Mesenchymal stem cell (in vitro differentiated cells and primary cell): ENCODE measurements at regions not wholly inside any gene's neighbourhood (a gene's known extent, or its start where the extent isn't known, plus 50 kb on each side); places are given as distances from the start of the nearest gene placed in this dataset.

ENCODE experiments used
- DNase-seq: peaks from one replicate; pipeline ENCODE4 v3.0.0-alpha.2; 2013
- H2AFZ ChIP-seq: one replicate; pipeline ENCODE4 v1.6.1; 2013; ENCODE audit warnings: low read depth, mild to moderate bottlenecking, control low read depth, inconsistent platforms, low read length, moderate library complexity
- H2AK5ac ChIP-seq: 2 replicates; pipeline ENCODE4 v1.6.1; 2013; ENCODE audit warnings: low read length, moderate library complexity, mild to moderate bottlenecking, inconsistent platforms; ENCODE audit not compliant: severe bottlenecking
- H2BK120ac ChIP-seq: one replicate; pipeline ENCODE4 v1.6.1; 2013; ENCODE audit warnings: low read depth, mild to moderate bottlenecking, inconsistent platforms, low read length, moderate library complexity
- H2BK12ac ChIP-seq, 2 experiments: one replicate each; pipeline ENCODE4 v1.6.1; 2013; ENCODE audit warnings: inconsistent platforms in 2 of 2, low read length in 2 of 2, mild to moderate bottlenecking in 2 of 2, moderate library complexity in 2 of 2, control low read depth in 1 of 2
- H2BK15ac ChIP-seq: one replicate; pipeline ENCODE4 v1.6.1; 2013; ENCODE audit warnings: mild to moderate bottlenecking, low read depth, inconsistent platforms; ENCODE audit not compliant: poor library complexity, severe bottlenecking
- H2BK5ac ChIP-seq: 2 replicates; pipeline ENCODE4 v1.6.1; 2013; ENCODE audit warnings: low read depth, mild to moderate bottlenecking, low read length, control low read depth, inconsistent platforms; ENCODE audit not compliant: poor library complexity, severe bottlenecking
- H3K14ac ChIP-seq, 2 experiments: one replicate each; pipeline ENCODE4 v1.6.1; 2013; ENCODE audit warnings: inconsistent platforms in 2 of 2, low read length in 2 of 2, control low read depth in 1 of 2, mild to moderate bottlenecking in 1 of 2, moderate library complexity in 1 of 2
- H3K18ac ChIP-seq, 2 experiments: one replicate each; pipeline ENCODE4 v1.6.1; 2013; ENCODE audit warnings: inconsistent platforms in 2 of 2, low read length in 2 of 2, control low read depth in 1 of 2, low read depth in 1 of 2, mild to moderate bottlenecking in 1 of 2
- H3K23ac ChIP-seq, 2 experiments: one replicate each; pipeline ENCODE4 v1.6.1; 2013; ENCODE audit warnings: inconsistent platforms in 2 of 2, low read length in 2 of 2, mild to moderate bottlenecking in 2 of 2, moderate library complexity in 2 of 2, control low read depth in 1 of 2
- H3K27ac ChIP-seq: 2 replicates; pipeline ENCODE4 v1.5.1; 2013; ENCODE audit warnings: mild to moderate bottlenecking, moderate library complexity, low read length, control low read depth, inconsistent platforms; ENCODE audit not compliant: poor library complexity, severe bottlenecking
- H3K27me3 ChIP-seq, 2 experiments: 2 replicates each; pipeline versions ENCODE4 v1.6.1 to v1.7.0; 2013; ENCODE audit warnings: low read length in 2 of 2, mild to moderate bottlenecking in 2 of 2, moderate library complexity in 2 of 2, control low read depth in 1 of 2, inconsistent platforms in 1 of 2; ENCODE audit not compliant: control insufficient read depth in 1 of 2, insufficient read depth in 1 of 2
- H3K36me3 ChIP-seq, 2 experiments: 2 replicates each; pipeline versions ENCODE4 v1.6.1 to v1.7.0; 2013; ENCODE audit warnings: low read length in 2 of 2, control low read depth in 1 of 2, inconsistent platforms in 1 of 2, low read depth in 1 of 2, mild to moderate bottlenecking in 1 of 2; ENCODE audit not compliant: insufficient read depth in 2 of 2, control insufficient read depth in 1 of 2
- H3K4ac ChIP-seq, 2 experiments: one replicate each; pipeline ENCODE4 v1.6.1; 2013; ENCODE audit warnings: inconsistent platforms in 2 of 2, low read length in 2 of 2, mild to moderate bottlenecking in 2 of 2, moderate library complexity in 2 of 2, control low read depth in 1 of 2, low read depth in 1 of 2
- H3K4me1 ChIP-seq: 2 replicates; pipeline ENCODE4 v1.6.1; 2013; ENCODE audit warnings: low read depth, low read length, control low read depth; ENCODE audit not compliant: control insufficient read depth, insufficient read depth
- H3K4me2 ChIP-seq: 2 replicates; pipeline ENCODE4 v1.6.1; 2013; ENCODE audit warnings: low read length, mild to moderate bottlenecking, inconsistent platforms; ENCODE audit not compliant: poor library complexity, severe bottlenecking
- H3K4me3 ChIP-seq, 2 experiments: 2 replicates each; pipeline versions ENCODE4 v1.5.1 to v1.7.0; 2013; ENCODE audit warnings: low read length in 2 of 2, mild to moderate bottlenecking in 2 of 2, control low read depth in 1 of 2, low read depth in 1 of 2; ENCODE audit not compliant: insufficient read depth in 1 of 2
- H3K79me1 ChIP-seq: replicated peaks from 2 replicates; pipeline ENCODE4 v1.6.1; 2013; ENCODE audit warnings: mild to moderate bottlenecking, control low read depth, low read length, inconsistent platforms; ENCODE audit not compliant: poor library complexity, severe bottlenecking
- H3K9ac ChIP-seq: 2 replicates; pipeline ENCODE4 v1.7.0; 2013; ENCODE audit warnings: mild to moderate bottlenecking, low read length, moderate library complexity
- H3K9me3 ChIP-seq: 2 replicates; pipeline ENCODE4 v1.7.0; 2013; ENCODE audit warnings: mild to moderate bottlenecking, low read length; ENCODE audit not compliant: control insufficient read depth
- H4K8ac ChIP-seq: one replicate; pipeline ENCODE4 v1.6.1; 2013; ENCODE audit warnings: inconsistent platforms, mild to moderate bottlenecking, low read length, moderate library complexity
- H4K91ac ChIP-seq: one replicate; pipeline ENCODE4 v1.6.1; 2013; ENCODE audit warnings: mild to moderate bottlenecking, low read length, inconsistent platforms
- WGBS: methylation state at CpG from one replicate; pipeline ENCODE4 v1.1.7; 2013; ENCODE audit warnings: mixed read lengths; 5-methylcytosine and 5-hydroxymethylcytosine counted together

DNA sequence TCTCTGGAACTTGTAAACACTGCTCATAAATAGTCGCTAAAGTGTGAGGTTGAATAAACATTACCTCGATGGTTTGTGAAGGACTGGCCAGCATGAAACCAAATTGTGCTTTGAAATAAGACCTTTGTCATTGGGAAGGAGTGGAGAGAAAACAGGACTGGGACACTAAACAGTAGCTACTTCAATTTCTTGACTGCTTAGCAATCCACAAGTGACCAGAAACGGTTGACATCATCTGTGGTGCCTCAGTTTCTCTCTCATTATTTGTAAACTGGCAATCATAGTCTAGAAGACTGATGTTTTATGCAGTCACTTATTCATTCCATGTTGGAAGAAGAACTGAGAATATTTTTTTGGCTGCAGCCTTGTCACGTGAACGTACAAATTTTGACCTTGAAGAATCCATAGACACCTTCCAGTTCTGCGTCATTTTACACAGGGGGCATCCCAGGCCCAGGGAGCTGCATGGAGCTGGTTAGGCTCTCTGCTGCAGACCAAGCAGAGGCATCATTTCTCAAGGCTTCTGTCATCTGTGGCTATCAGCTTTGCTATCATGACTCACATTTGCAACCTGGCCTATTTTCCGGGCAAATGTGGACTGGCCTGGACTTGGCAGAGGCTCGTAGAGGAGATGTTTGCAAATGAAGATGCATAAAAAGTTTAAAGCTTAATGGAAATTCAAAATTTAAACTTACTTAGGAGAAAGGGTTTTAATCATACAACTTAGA, 391.8 kb downstream of the FGF9 start:
- Histone ChIP-seq H2BK12ac (no peak overlapping the region), H2BK15ac (no peak overlapping the region), H3K9me3 (no peaks in the 10 kb centered on the region), H4K91ac (no peak overlapping the region), H3K4ac (no peak overlapping the region), H3K4me1 (peaks cover 6% of the 10 kb centered on the region), H2BK5ac (no peak overlapping the region), H2BK120ac (no peak overlapping the region), H3K4me2 (no peak overlapping the region), H3K27me3 (no peaks in the 10 kb centered on the region), H2AFZ (no peak overlapping the region), H2AK5ac (no peak overlapping the region), H4K8ac (no peak overlapping the region), H3K27ac (no peak overlapping the region), H3K9ac (no peak overlapping the region), H3K36me3 (no peaks in the 10 kb centered on the region), H3K18ac (no peak overlapping the region), H3K79me1 (peaks cover 6% of the 10 kb centered on the region), H3K4me3 (no peak overlapping the region), H3K23ac (no peak overlapping the region), H3K14ac (no peak overlapping the region)
- WGBS = 66% methylated on average over 7 of the region's 8 CpGs
- no peak for DNase-seq

GRCh38 chr13:22063416-22064124, 392.7 kb downstream of the FGF9 start:
- WGBS = 86% methylated on average over 23 of the region's 23 CpGs
- Histone ChIP-seq H3K4me1 (peaks cover 6% of the 10 kb centered on the region), H2BK120ac (no peak overlapping the region), H2AK5ac (no peak overlapping the region), H3K4me3 (no peak overlapping the region), H3K14ac (no peak overlapping the region), H2BK15ac (no peak overlapping the region), H3K18ac (no peak overlapping the region), H3K27me3 (no peaks in the 10 kb centered on the region), H3K4ac (no peak overlapping the region), H4K8ac (no peak overlapping the region), H3K36me3 (no peaks in the 10 kb centered on the region), H3K9me3 (no peaks in the 10 kb centered on the region), H3K23ac (no peak overlapping the region), H2AFZ (no peak overlapping the region), H2BK5ac (no peak overlapping the region), H2BK12ac (no peak overlapping the region), H3K9ac (no peak overlapping the region), H4K91ac (no peak overlapping the region), H3K27ac (no peak overlapping the region), H3K4me2 (no peak overlapping the region), H3K79me1 (peaks cover 6% of the 10 kb centered on the region)
- DNase-seq = no peak

- no peak overlapping the region for H3K4ac ChIP-seq
- no peak overlapping the region for H3K4me3 ChIP-seq
- H3K14ac ChIP-seq = no peak overlapping the region
- 71% methylated on average over 10 of the region's 13 CpGs for WGBS
- H3K27ac ChIP-seq = no peak overlapping the region
- no peak overlapping the region for H3K18ac ChIP-seq
- H4K8ac ChIP-seq = no peak overlapping the region
- no peak overlapping the region for H2BK15ac ChIP-seq
- H3K4me1 ChIP-seq = peaks cover 6% of the 10 kb centered on the region
- H3K9me3 ChIP-seq = no peaks in the 10 kb centered on the region
- DNase-seq = no peak
- no peak overlapping the region for H3K4me2 ChIP-seq
- H4K91ac ChIP-seq = no peak overlapping the region
- no peaks in the 10 kb centered on the region for H3K36me3 ChIP-seq
- H3K23ac ChIP-seq = no peak overlapping the region
- H2BK120ac ChIP-seq = no peak overlapping the region
- no peaks in the 10 kb centered on the region for H3K27me3 ChIP-seq
- no peak overlapping the region for H2BK12ac ChIP-seq
- no peak overlapping the region for H2AFZ ChIP-seq
- no peak overlapping the region for H2AK5ac ChIP-seq
- no peak overlapping the region for H2BK5ac ChIP-seq
- H3K79me1 ChIP-seq = peaks cover 6% of the 10 kb centered on the region
- no peak overlapping the region for H3K9ac ChIP-seq
Measured at GRCh38 chr13:22064854-22065620, 394.2 kb downstream of the FGF9 start.

- Histone ChIP-seq H3K4me3 (no peak overlapping the region), H2BK5ac (no peak overlapping the region), H3K14ac (no peak overlapping the region), H3K4me2 (no peak overlapping the region), H3K23ac (no peak overlapping the region), H3K18ac (no peak overlapping the region), H3K27me3 (no peaks in the 10 kb centered on the region), H2BK12ac (no peak overlapping the region), H2BK15ac (no peak overlapping the region), H2AFZ (no peak overlapping the region), H3K27ac (no peak overlapping the region), H3K36me3 (no peaks in the 10 kb centered on the region), H3K9me3 (peaks cover 5% of the 10 kb centered on the region), H2AK5ac (no peak overlapping the region), H3K9ac (no peak overlapping the region), H4K91ac (no peak overlapping the region), H3K79me1 (no peaks in the 10 kb centered on the region), H2BK120ac (no peak overlapping the region), H3K4ac (no peak overlapping the region), H4K8ac (no peak overlapping the region), H3K4me1 (no peaks in the 10 kb centered on the region)
- no peak for DNase-seq
- WGBS = 72% methylated on average over 2 of the region's 5 CpGs
Measured at GRCh38 chr13:22073718-22074117, 402.8 kb downstream of the FGF9 start.
